A549 (cell line): ENCODE measurements at regions not wholly inside any gene's neighbourhood (a gene's known extent, or its start where the extent isn't known, plus 50 kb on each side); places are given as distances from the start of the nearest gene placed in this dataset.

Source experiments
- ATAC-seq, 2 experiments: fragments of 200-7000 bp in 1 of 2; fragments of >200 bp in 1 of 2; cut with Nextera tagmentation in 1 of 2; cut with Tn5 transposase in 1 of 2; 3 replicates each; pipeline versions ENCODE4 v1.8.0 to v1.9.1; 2018 to 2020; ENCODE audit warnings: mild to moderate bottlenecking in 1 of 2, moderate library complexity in 1 of 2
- CTCF ChIA-PET: fragments of 300-600 bp; sonication (Branson Sonifier 250); formaldehyde crosslinking; extraction: SDS; loops from one replicate; lab custom pipeline; 2021; ENCODE audit warnings: antibody characterized with exemption, inconsistent platforms; lab: Yijun Ruan, JAX
- POLR2A ChIA-PET: fragments of 350-600 bp; formaldehyde crosslinking; extraction: SDS; loops from one replicate; lab custom pipeline; 2021; ENCODE audit warnings: antibody characterized with exemption, inconsistent platforms; lab: Yijun Ruan, JAX
- DNase-seq, 2 experiments: peaks; one replicate each; pipeline versions ENCODE4 v3.0.0 to v3.0.0-alpha.2; 2011 to 2016; ENCODE audit warnings: low read depth in 1 of 2, low spot score in 1 of 2
- FAIRE-seq: peaks from 2 replicates; lab custom pipeline; 2011; peaks lifted over from hg19 to GRCh38; lab: Jason Lieb, UNC
- H3K27ac ChIP-seq, 2 experiments: fragments of >200 bp; sonication (Bioruptor Twin); formaldehyde crosslinking; 3 replicates each; pipeline ENCODE4 v1.5.1; 2016 to 2017
- H3K4me1 ChIP-seq: fragments of >200 bp; sonication (Bioruptor Twin); formaldehyde crosslinking; 3 replicates; pipeline ENCODE4 v1.6.1; 2016
- H3K4me2 ChIP-seq: fragments of >200 bp; sonication (Bioruptor Twin); formaldehyde crosslinking; 3 replicates; pipeline ENCODE4 v1.6.1; 2016
- H3K4me3 ChIP-seq: fragments of >200 bp; sonication (Bioruptor Twin); formaldehyde crosslinking; 3 replicates; pipeline ENCODE4 v1.5.1; 2016
- H3K9me3 ChIP-seq: fragments of >200 bp; sonication (Bioruptor Twin); formaldehyde crosslinking; 3 replicates; pipeline ENCODE4 v1.6.1; 2016
- ATOH8 ChIP-seq: fragments of 250-450 bp; sonication (Bioruptor Pico); IDR thresholded peaks from 2 replicates; pipeline ENCODE4 v1.5.0; 2020; ENCODE audit warnings: low read depth, mild to moderate bottlenecking, moderate library complexity
- BCL3 ChIP-seq: fragments of >200 bp; sonication (Bioruptor Twin); formaldehyde crosslinking; IDR thresholded peaks from 3 replicates; pipeline ENCODE4 v1.6.1; 2016
- BHLHE40 ChIP-seq: IDR thresholded peaks from 2 replicates; pipeline ENCODE4 v1.6.1; 2012; ENCODE audit warnings: low read depth, low read length, inconsistent platforms
- CBX2 ChIP-seq: fragments of 200-600 bp; sonication (generic); IDR thresholded peaks from 2 replicates; pipeline ENCODE4 v1.6.1; 2016; ENCODE audit warnings: low read depth, mild to moderate bottlenecking, borderline replicate concordance
- CEBPB ChIP-seq, 2 experiments: fragments of >200 bp in 1 of 2; sonication (Bioruptor Twin) in 1 of 2; formaldehyde crosslinking in 1 of 2; IDR thresholded peaks; 2 replicates each; pipeline ENCODE4 v1.6.1; 2012 to 2016
- CHD2 ChIP-seq: fragments of 150-350 bp; IDR thresholded peaks from 2 replicates; pipeline ENCODE4 v1.6.1; 2014; ENCODE audit warnings: low read length; ENCODE audit not compliant: partially characterized antibody
- E2F6 ChIP-seq: IDR thresholded peaks from 2 replicates; pipeline ENCODE4 v1.6.1; 2012; ENCODE audit warnings: low read depth, borderline replicate concordance
- EP300 ChIP-seq, 2 experiments: fragments of >200 bp; sonication (Bioruptor Twin); formaldehyde crosslinking; IDR thresholded peaks; 2 replicates in 1 of 2; 3 replicates in 1 of 2; pipeline ENCODE4 v1.6.1; 2016 to 2017
- FOSB ChIP-seq: fragments of 250-450 bp; sonication (Bioruptor Pico); IDR thresholded peaks from 2 replicates; pipeline ENCODE4 v1.5.0; 2020; ENCODE audit warnings: mild to moderate bottlenecking, moderate library complexity
- HES2 ChIP-seq: fragments of >200 bp; sonication (Bioruptor Twin); formaldehyde crosslinking; IDR thresholded peaks from 2 replicates; pipeline ENCODE4 v1.6.1; 2016
- HEYL ChIP-seq: fragments of 250-450 bp; sonication (Bioruptor Pico); IDR thresholded peaks from 2 replicates; pipeline ENCODE4 v1.8.0; 2021; ENCODE audit warnings: mild to moderate bottlenecking, moderate library complexity
- HOXA7 ChIP-seq: fragments of 250-450 bp; sonication (Bioruptor Pico); IDR thresholded peaks from 2 replicates; pipeline ENCODE4 v1.5.0; 2020; ENCODE audit warnings: mild to moderate bottlenecking, moderate library complexity
- HOXB13 ChIP-seq: fragments of 250-450 bp; sonication (Bioruptor Pico); IDR thresholded peaks from 2 replicates; pipeline ENCODE4 v1.5.0; 2020; ENCODE audit warnings: low read depth, mild to moderate bottlenecking, moderate library complexity
- JUN ChIP-seq, 2 experiments: fragments of >200 bp; sonication (Bioruptor Twin); formaldehyde crosslinking; IDR thresholded peaks; 2 replicates in 1 of 2; 3 replicates in 1 of 2; pipeline ENCODE4 v1.6.1; 2016 to 2017
- JUNB ChIP-seq: fragments of >200 bp; sonication (Bioruptor Twin); formaldehyde crosslinking; IDR thresholded peaks from 2 replicates; pipeline ENCODE4 v1.6.1; 2016
- MAX ChIP-seq: IDR thresholded peaks from 2 replicates; pipeline ENCODE4 v1.6.1; 2012
- MAZ ChIP-seq: fragments of 150-350 bp; IDR thresholded peaks from 2 replicates; pipeline ENCODE4 v1.6.1; 2014; ENCODE audit warnings: antibody characterized with exemption, low read depth, low read length, borderline replicate concordance
- MYC ChIP-seq: IDR thresholded peaks from 2 replicates; pipeline ENCODE4 v1.6.1; 2012; ENCODE audit warnings: mild to moderate bottlenecking, inconsistent platforms, low read length, improper control_type of control experiment, borderline replicate concordance
- NR3C1 ChIP-seq: fragments of >200 bp; sonication (Bioruptor Twin); formaldehyde crosslinking; IDR thresholded peaks from 3 replicates; pipeline ENCODE4 v1.6.1; 2017
- RARB ChIP-seq: fragments of 250-450 bp; sonication (Bioruptor Pico); IDR thresholded peaks from 2 replicates; pipeline ENCODE4 v1.8.0; 2021; ENCODE audit warnings: mild to moderate bottlenecking, moderate library complexity
- RFX5 ChIP-seq: fragments of 450-650 bp; IDR thresholded peaks from 2 replicates; pipeline ENCODE4 v1.7.1; 2014; ENCODE audit warnings: antibody characterized with exemption, mild to moderate bottlenecking, moderate library complexity
- TFCP2L1 ChIP-seq: fragments of 250-450 bp; sonication (Bioruptor Pico); IDR thresholded peaks from 2 replicates; pipeline ENCODE4 v1.5.0; 2021; ENCODE audit warnings: mild to moderate bottlenecking
- ZC3H11A ChIP-seq: fragments of 450-650 bp; IDR thresholded peaks from 2 replicates; pipeline ENCODE4 v1.6.1; 2014; ENCODE audit warnings: antibody characterized with exemption, mild to moderate bottlenecking
- ZFP36 ChIP-seq: fragments of 450-650 bp; IDR thresholded peaks from 2 replicates; pipeline ENCODE4 v1.6.1; 2014; ENCODE audit warnings: borderline replicate concordance; ENCODE audit not compliant: partially characterized antibody
- ZNF302 ChIP-seq: fragments of 250-450 bp; sonication (Bioruptor Pico); IDR thresholded peaks from 2 replicates; pipeline ENCODE4 v1.9.0; 2021; ENCODE audit warnings: inconsistent platforms, mild to moderate bottlenecking, moderate library complexity
- WGBS: methylation state at CpG from one replicate; pipeline ENCODE4 v1.1.6; 2017; ENCODE audit errors: missing lambda C conversion rate; 5-methylcytosine and 5-hydroxymethylcytosine counted together

- FAIRE-seq, result no peak
- Histone ChIP-seq H3K4me3 (no peak overlapping the region), H3K4me2 (no peak overlapping the region), H3K4me1 (no peaks in the 10 kb centered on the region), H3K9me3 (no peaks in the 10 kb centered on the region), H3K27ac (no peak overlapping the region)
- CTCF ChIA-PET, result no interaction called here
- POLR2A ChIA-PET, result no interaction called here
- TF ChIP-seq E2F6 (no peak), ZFP36 (no peak), MAX (no peak)
- no peak for ATAC-seq
- DNase-seq, result no peak
Observed at GRCh38 chr5:158466191-158466590, 607.2 kb upstream of the CLINT1 start.

GRCh38 chr5:158465086-158465972 lies 606.4 kb upstream of the CLINT1 start:
- DNase-seq (no peak), FAIRE-seq (no peak), ATAC-seq (no peak)
- POLR2A ChIA-PET, result no interaction called here
- no peaks in the 10 kb centered on the region for H3K4me1 ChIP-seq
- no peak overlapping the region for H3K27ac ChIP-seq
- H3K4me3 ChIP-seq, result no peak overlapping the region
- 58% methylated on average over 6 of the region's 6 CpGs for WGBS
- TF ChIP-seq ZNF302 (CRISPR knock-in tag) (no peak), HOXB13 (no peak), HOXA7 (CRISPR knock-in tag) (no peak), MYC (no peak), EP300 (IDR thresholded peaks at IDR 0.05) (no peak), HES2 (no peak), JUN (IDR thresholded peaks at IDR 0.05) (no peak), NR3C1 (no peak), ATOH8 (CRISPR knock-in tag) (no peak), TFCP2L1 (CRISPR knock-in tag) (no peak), RFX5 (no peak), CEBPB (IDR thresholded peaks at IDR 0.05) (no peak), FOSB (CRISPR knock-in tag) (no peak), ZC3H11A (no peak), CHD2 (no peak), CBX2 (no peak), MAZ (no peak)
- H3K4me2 ChIP-seq, result no peak overlapping the region
- H3K9me3 ChIP-seq, result no peaks in the 10 kb centered on the region
- CTCF ChIA-PET, result interaction anchor here (0.9 kb wide), 1 partner anchor 16 kb away, joined by 3 read pairs; no protein-coding TSS in a partner anchor

GRCh38 chr5:158464383-158464782 lies 605.4 kb upstream of the CLINT1 start:
- no peak overlapping the region for H3K4me2 ChIP-seq
- no peak overlapping the region for H3K4me3 ChIP-seq
- no peaks in the 10 kb centered on the region for H3K9me3 ChIP-seq
- POLR2A ChIA-PET, result no interaction called here
- TF ChIP-seq JUNB (no peak), RARB (no peak), HEYL (CRISPR knock-in tag) (no peak), ZC3H11A (no peak), E2F6 (no peak), CHD2 (no peak), BCL3 (no peak), BHLHE40 (no peak)
- ATAC-seq, result no peak
- CTCF ChIA-PET, result interaction anchor here (0.9 kb wide), 1 partner anchor 15 kb away, joined by 3 read pairs; no protein-coding TSS in a partner anchor
- FAIRE-seq, result no peak
- H3K4me1 ChIP-seq, result no peaks in the 10 kb centered on the region
- DNase-seq, result no peak
- no peak overlapping the region for H3K27ac ChIP-seq
- WGBS, result 0% methylated on average over 1 of the region's 1 CpG
